Nephron progenitor cell (in vitro differentiated cells): ENCODE measurements at regions not wholly inside any gene's neighbourhood (a gene's known extent, or its start where the extent isn't known, plus 50 kb on each side); places are given as distances from the start of the nearest gene placed in this dataset.

Experiments used
- DNase-seq: peaks from one replicate; pipeline ENCODE4 v3.0.0; 2021
- H3K27ac Mint-ChIP-seq: 2 replicates; pipeline ENCODE4 v1.8.0; 2021; ENCODE audit warnings: mild to moderate bottlenecking, moderate library complexity, mixed read lengths
- H3K27me3 Mint-ChIP-seq: 2 replicates; pipeline ENCODE4 v1.8.0; 2021; ENCODE audit warnings: mild to moderate bottlenecking, low read depth, mixed read lengths; ENCODE audit not compliant: poor library complexity
- H3K36me3 Mint-ChIP-seq: 2 replicates; pipeline ENCODE4 v1.8.0; 2021; ENCODE audit warnings: low read depth, mixed read lengths
- H3K4me1 Mint-ChIP-seq: 2 replicates; pipeline ENCODE4 v1.8.0; 2021; ENCODE audit warnings: mixed read lengths
- H3K4me3 Mint-ChIP-seq: 2 replicates; pipeline ENCODE4 v1.8.0; 2021; ENCODE audit warnings: mild to moderate bottlenecking, moderate library complexity, mixed read lengths
- H3K9me3 Mint-ChIP-seq: 2 replicates; pipeline ENCODE4 v1.8.0; 2021; ENCODE audit warnings: mild to moderate bottlenecking, moderate library complexity, mixed read lengths
- CTCF ChIP-seq: fragments of 200-600 bp; sonication (generic); IDR thresholded peaks from 2 replicates; pipeline ENCODE4 v1.5.0; 2021; ENCODE audit warnings: antibody characterized with exemption

GRCh38 chr1:82052563-82052962 lies 251.8 kb downstream of the ADGRL2 start:
- H3K4me1 Mint-ChIP-seq = peaks cover 5% of the 10 kb centered on the region
- H3K4me3 Mint-ChIP-seq = no peak overlapping the region
- peaks cover 29% of the 10 kb centered on the region for H3K9me3 Mint-ChIP-seq
- no peaks in the 10 kb centered on the region for H3K27me3 Mint-ChIP-seq
- H3K27ac Mint-ChIP-seq = no peak overlapping the region
- H3K36me3 Mint-ChIP-seq = peaks cover 11% of the 10 kb centered on the region
- no peak for DNase-seq
- no peak for TF ChIP-seq CTCF

- DNase-seq = no peak
- Mint-ChIP-seq H3K9me3 (no peaks in the 10 kb centered on the region), H3K27me3 (no peaks in the 10 kb centered on the region), H3K36me3 (no peaks in the 10 kb centered on the region), H3K4me3 (no peak overlapping the region), H3K4me1 (peaks cover 14% of the 10 kb centered on the region), H3K27ac (no peak overlapping the region)
- TF ChIP-seq CTCF = no peak
These were observed 247.9 kb downstream of the ADGRL2 start for GRCh38 chr1:82048596-82048995.

GRCh38 chr1:82045221-82045620 lies 244.5 kb downstream of the ADGRL2 start:
- TF ChIP-seq CTCF = no peak
- H3K27ac Mint-ChIP-seq = no peak overlapping the region
- H3K4me1 Mint-ChIP-seq = peaks cover 31% of the 10 kb centered on the region
- no peaks in the 10 kb centered on the region for H3K36me3 Mint-ChIP-seq
- H3K27me3 Mint-ChIP-seq = no peaks in the 10 kb centered on the region
- no peaks in the 10 kb centered on the region for H3K9me3 Mint-ChIP-seq
- no peak overlapping the region for H3K4me3 Mint-ChIP-seq
- DNase-seq = no peak

GRCh38 chr1:82044536-82044935 lies 243.8 kb downstream of the ADGRL2 start:
- Mint-ChIP-seq H3K4me3 (no peak overlapping the region), H3K9me3 (no peaks in the 10 kb centered on the region), H3K27ac (no peak overlapping the region), H3K36me3 (no peaks in the 10 kb centered on the region), H3K4me1 (peaks cover 29% of the 10 kb centered on the region), H3K27me3 (no peaks in the 10 kb centered on the region)
- DNase-seq = no peak
- TF ChIP-seq CTCF = no peak

- H3K9me3 Mint-ChIP-seq = no peaks in the 10 kb centered on the region
- H3K36me3 Mint-ChIP-seq = no peaks in the 10 kb centered on the region
- no peak for DNase-seq
- no peak overlapping the region for H3K27ac Mint-ChIP-seq
- TF ChIP-seq CTCF = no peak
- peaks cover 26% of the 10 kb centered on the region for H3K4me1 Mint-ChIP-seq
- H3K27me3 Mint-ChIP-seq = no peaks in the 10 kb centered on the region
- no peak overlapping the region for H3K4me3 Mint-ChIP-seq
These were observed 243.4 kb downstream of the ADGRL2 start for GRCh38 chr1:82044111-82044510.

GRCh38 chr1:82042306-82043060 lies 241.7 kb downstream of the ADGRL2 start:
- Mint-ChIP-seq H3K27me3 (no peaks in the 10 kb centered on the region), H3K27ac (peak overlapping the region; percentile 55), H3K4me1 (peaks cover 26% of the 10 kb centered on the region), H3K36me3 (no peaks in the 10 kb centered on the region), H3K4me3 (no peak overlapping the region), H3K9me3 (no peaks in the 10 kb centered on the region)
- TF ChIP-seq CTCF = no peak
- no peak for DNase-seq
